HUES48 (cell line): ENCODE measurements at regions not wholly inside any gene's neighbourhood (a gene's known extent, or its start where the extent isn't known, plus 50 kb on each side); places are given as distances from the start of the nearest gene placed in this dataset.

Experiments
- H3K27ac ChIP-seq: one replicate; pipeline ENCODE4 v1.7.0; 2013; ENCODE audit warnings: low read depth, low read length, inconsistent platforms
- H3K27me3 ChIP-seq: 2 replicates; pipeline ENCODE4 v1.6.1; 2013; ENCODE audit warnings: mild to moderate bottlenecking, low read length; ENCODE audit not compliant: control insufficient read depth, insufficient read depth
- H3K36me3 ChIP-seq: 2 replicates; pipeline ENCODE4 v1.6.1; 2013; ENCODE audit warnings: low read length; ENCODE audit not compliant: control insufficient read depth, insufficient read depth
- H3K4me1 ChIP-seq: 2 replicates; pipeline ENCODE4 v1.6.1; 2013; ENCODE audit warnings: mild to moderate bottlenecking, low read length; ENCODE audit not compliant: control insufficient read depth, insufficient read depth
- H3K4me3 ChIP-seq: 2 replicates; pipeline ENCODE4 v1.5.1; 2013; ENCODE audit warnings: mild to moderate bottlenecking, low read depth, low read length
- H3K9ac ChIP-seq: 2 replicates; pipeline ENCODE4 v1.6.1; 2013; ENCODE audit warnings: mild to moderate bottlenecking, low read depth, low read length, moderate library complexity
- H3K9me3 ChIP-seq: 2 replicates; pipeline ENCODE4 v1.6.1; 2013; ENCODE audit warnings: low read length; ENCODE audit not compliant: control insufficient read depth, insufficient read depth

- Histone ChIP-seq H3K4me1 (no peaks in the 10 kb centered on the region), H3K4me3 (no peak overlapping the region), H3K9me3 (no peaks in the 10 kb centered on the region; the same call in 1 of the 2 replicates), H3K27ac (no peak overlapping the region), H3K9ac (no peak overlapping the region), H3K36me3 (no peaks in the 10 kb centered on the region), H3K27me3 (no peaks in the 10 kb centered on the region)
Observed at GRCh38 chr6:140874066-140874465, 1258.7 kb upstream of the GJE1 start.

DNA sequence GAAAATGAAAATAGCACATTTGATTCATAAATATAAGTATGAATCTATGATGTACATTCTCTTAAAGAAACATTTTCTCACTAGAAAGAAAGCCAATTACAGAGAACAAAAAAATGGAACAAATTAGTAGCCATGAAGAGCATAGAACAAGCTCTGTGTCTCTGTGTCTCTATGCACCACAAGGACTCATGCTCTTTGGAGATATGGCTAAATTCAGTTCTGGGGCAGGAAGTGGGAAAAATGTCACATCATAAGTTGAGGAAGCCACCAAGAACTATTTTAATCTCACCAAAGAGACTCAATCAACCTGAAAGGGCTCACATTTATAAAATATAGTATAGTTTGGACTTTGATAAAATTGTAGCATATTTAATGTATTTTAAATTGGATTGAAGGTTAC lies 1259.8 kb upstream of the GJE1 start:
- no peaks in the 10 kb centered on the region; the same call in 1 of the 2 replicates for H3K9me3 ChIP-seq
- no peaks in the 10 kb centered on the region for H3K4me1 ChIP-seq
- no peaks in the 10 kb centered on the region for H3K27me3 ChIP-seq
- no peak overlapping the region for H3K27ac ChIP-seq
- H3K4me3 ChIP-seq = no peak overlapping the region
- H3K9ac ChIP-seq = no peak overlapping the region
- H3K36me3 ChIP-seq = no peaks in the 10 kb centered on the region

DNA sequence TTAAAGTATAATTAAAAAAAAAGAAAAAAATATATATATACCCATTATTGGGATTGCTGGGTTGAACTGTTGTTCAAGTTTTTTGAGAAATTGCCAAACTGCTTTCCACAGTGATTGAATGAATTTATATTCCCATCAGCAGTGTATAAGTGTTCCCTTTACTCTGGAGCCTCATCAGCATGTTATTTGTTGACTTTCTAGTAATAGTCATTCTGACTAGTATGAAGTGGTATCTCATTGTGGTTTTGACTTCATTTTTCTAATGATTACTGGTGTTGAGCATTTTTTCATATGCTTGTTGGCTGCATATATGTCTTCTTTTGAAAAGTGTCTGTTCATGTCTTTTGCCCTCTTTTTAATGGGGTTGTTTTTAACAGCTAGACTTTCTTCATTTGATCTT lies 1260.8 kb upstream of the GJE1 start:
- H3K27ac ChIP-seq = no peak overlapping the region
- H3K4me1 ChIP-seq = no peaks in the 10 kb centered on the region
- no peak overlapping the region for H3K9ac ChIP-seq
- no peak overlapping the region for H3K4me3 ChIP-seq
- no peaks in the 10 kb centered on the region; the same call in 1 of the 2 replicates for H3K9me3 ChIP-seq
- H3K36me3 ChIP-seq = no peaks in the 10 kb centered on the region
- H3K27me3 ChIP-seq = no peaks in the 10 kb centered on the region

- H3K36me3 ChIP-seq = no peaks in the 10 kb centered on the region
- H3K9me3 ChIP-seq = no peaks in the 10 kb centered on the region
- no peaks in the 10 kb centered on the region for H3K4me1 ChIP-seq
- H3K27ac ChIP-seq = no peak overlapping the region
- no peak overlapping the region for H3K9ac ChIP-seq
- no peak overlapping the region for H3K4me3 ChIP-seq
- H3K27me3 ChIP-seq = no peaks in the 10 kb centered on the region
Observed at GRCh38 chr6:140867336-140867735, 1265.4 kb upstream of the GJE1 start.

DNA sequence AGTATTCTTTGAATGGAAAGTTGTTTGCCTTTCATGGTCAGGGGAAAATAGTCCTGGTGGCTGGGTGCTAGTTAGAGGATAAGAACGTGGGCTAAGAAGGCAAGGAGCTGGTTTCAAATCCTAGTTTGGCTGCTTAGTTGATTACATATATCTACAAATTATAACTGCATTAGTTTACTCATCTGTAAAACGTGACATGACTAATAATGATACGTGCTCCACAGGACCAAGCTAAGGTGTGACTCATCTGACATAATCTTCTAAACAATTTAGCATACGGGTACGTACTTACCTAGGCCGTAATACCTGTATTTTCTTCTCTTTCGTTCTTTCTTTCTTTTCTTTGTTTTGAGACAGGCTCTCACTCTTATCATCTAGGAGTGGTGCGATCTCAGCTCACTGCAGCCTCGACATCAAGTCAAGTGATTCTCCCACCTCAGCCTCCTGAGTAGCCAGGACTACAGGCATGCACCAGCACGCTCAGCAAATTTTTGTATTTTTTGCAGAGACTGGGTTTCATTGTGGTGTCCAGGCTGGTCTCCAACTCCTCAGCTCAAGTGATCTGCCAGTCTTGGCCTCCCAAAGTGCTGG lies 1274.2 kb upstream of the GJE1 start:
- no peaks in the 10 kb centered on the region for H3K9me3 ChIP-seq
- H3K4me3 ChIP-seq = no peak overlapping the region
- H3K27ac ChIP-seq = no peak overlapping the region
- H3K9ac ChIP-seq = no peak overlapping the region
- H3K4me1 ChIP-seq = no peaks in the 10 kb centered on the region
- no peaks in the 10 kb centered on the region for H3K36me3 ChIP-seq
- H3K27me3 ChIP-seq = no peaks in the 10 kb centered on the region

DNA sequence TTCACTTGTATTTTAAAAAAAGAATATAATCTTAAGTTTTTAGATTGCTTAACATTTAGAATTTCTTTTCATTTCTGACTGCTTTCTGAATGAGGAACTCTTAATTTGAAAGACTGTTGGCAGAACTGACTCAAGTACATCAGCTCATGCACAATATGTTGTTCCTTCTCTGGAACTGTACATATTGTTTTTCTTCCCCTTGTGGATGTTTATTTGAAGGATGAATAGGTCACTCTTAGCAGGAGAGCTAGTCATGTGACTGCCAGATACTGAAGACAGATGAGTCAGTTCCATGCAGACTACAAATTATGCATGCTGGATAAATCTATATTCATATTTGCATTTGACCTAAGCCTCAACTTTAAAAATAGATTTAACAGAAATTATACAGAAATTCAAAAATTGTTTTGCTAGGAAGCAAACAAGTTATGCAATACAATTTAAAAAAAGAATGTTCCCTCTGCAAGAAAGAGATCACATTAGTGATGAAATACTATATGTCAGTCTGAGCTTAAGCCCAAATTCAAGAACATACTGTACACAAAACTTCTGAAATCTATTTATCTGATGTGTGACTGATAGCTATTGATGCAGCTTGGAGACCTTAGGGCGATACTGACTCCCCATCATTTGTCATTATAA lies 1274.9 kb upstream of the GJE1 start:
- Histone ChIP-seq H3K4me1 (no peaks in the 10 kb centered on the region), H3K27ac (no peak overlapping the region), H3K4me3 (no peak overlapping the region), H3K27me3 (no peaks in the 10 kb centered on the region), H3K36me3 (no peaks in the 10 kb centered on the region), H3K9ac (no peak overlapping the region), H3K9me3 (no peaks in the 10 kb centered on the region)

DNA sequence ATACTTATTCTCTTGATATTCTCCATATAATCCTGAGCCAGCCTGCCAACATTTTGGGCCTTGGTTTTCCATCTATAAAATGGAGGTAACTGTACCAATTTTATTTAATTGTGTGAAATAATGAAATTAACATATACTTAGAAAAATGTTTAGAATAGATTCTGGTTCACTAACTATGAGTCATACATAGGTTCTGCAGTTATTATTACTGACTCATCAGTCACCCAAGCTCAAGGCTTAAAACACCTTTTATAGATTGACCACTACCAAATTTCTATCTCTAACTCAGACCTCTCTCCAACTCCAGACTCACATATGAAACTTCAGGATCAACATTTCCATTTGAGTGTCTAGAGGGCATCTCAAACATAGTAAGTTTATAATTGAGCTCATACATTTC lies 1277.2 kb upstream of the GJE1 start:
- no peak overlapping the region for H3K27ac ChIP-seq
- H3K9me3 ChIP-seq = no peaks in the 10 kb centered on the region
- no peaks in the 10 kb centered on the region for H3K27me3 ChIP-seq
- H3K36me3 ChIP-seq = no peaks in the 10 kb centered on the region
- no peak overlapping the region for H3K9ac ChIP-seq
- no peak overlapping the region for H3K4me3 ChIP-seq
- no peaks in the 10 kb centered on the region for H3K4me1 ChIP-seq

DNA sequence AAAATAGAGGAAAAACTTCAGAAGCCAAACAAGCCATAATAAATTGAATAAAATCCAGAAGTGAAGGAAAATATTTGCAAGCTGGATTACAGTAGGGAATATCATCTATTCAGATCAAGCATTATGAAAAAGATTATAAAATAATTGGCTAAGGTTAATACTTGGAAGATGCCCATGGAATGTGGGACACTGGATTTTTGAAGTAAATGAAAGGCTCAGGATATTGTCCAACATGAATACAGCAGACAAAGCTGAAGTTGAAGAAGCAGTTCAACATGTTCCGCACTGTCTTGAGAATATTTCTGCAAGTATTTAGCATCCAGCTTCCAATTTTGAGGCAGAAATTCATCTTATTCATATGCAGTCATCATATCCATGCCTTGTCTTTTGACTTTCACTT lies 1278.4 kb upstream of the GJE1 start:
- Histone ChIP-seq H3K36me3 (no peaks in the 10 kb centered on the region), H3K27ac (no peak overlapping the region), H3K27me3 (no peaks in the 10 kb centered on the region), H3K9ac (no peak overlapping the region), H3K4me1 (no peaks in the 10 kb centered on the region), H3K4me3 (no peak overlapping the region), H3K9me3 (no peaks in the 10 kb centered on the region)

DNA sequence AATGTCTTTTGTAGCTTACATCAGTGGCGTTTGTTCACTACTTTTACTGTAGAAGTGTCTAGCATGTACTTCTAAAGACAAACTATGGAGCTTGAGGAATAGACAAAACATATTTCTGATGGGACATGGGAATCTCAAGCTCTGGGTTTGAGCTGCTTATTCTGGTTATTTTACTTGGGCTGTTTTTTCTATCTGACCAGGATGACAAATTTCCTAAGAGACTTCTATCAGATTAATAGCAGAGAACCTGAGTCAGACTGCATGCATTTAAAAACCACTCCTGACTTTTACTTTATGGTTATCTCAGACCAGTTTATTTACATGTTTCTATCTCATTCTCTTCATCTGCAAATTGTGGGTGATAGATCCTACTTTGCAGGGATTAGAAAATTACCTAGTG lies 1282.3 kb upstream of the GJE1 start:
- no peaks in the 10 kb centered on the region for H3K27me3 ChIP-seq
- no peak overlapping the region for H3K4me3 ChIP-seq
- H3K4me1 ChIP-seq = no peaks in the 10 kb centered on the region
- H3K36me3 ChIP-seq = no peaks in the 10 kb centered on the region
- no peaks in the 10 kb centered on the region for H3K9me3 ChIP-seq
- H3K9ac ChIP-seq = no peak overlapping the region
- H3K27ac ChIP-seq = no peak overlapping the region

- Histone ChIP-seq H3K4me3 (no peak overlapping the region), H3K9ac (no peak overlapping the region), H3K4me1 (no peaks in the 10 kb centered on the region), H3K36me3 (no peaks in the 10 kb centered on the region), H3K9me3 (no peaks in the 10 kb centered on the region), H3K27ac (no peak overlapping the region), H3K27me3 (no peaks in the 10 kb centered on the region)
Observed at GRCh38 chr6:140849456-140849855, 1283.3 kb upstream of the GJE1 start.

DNA sequence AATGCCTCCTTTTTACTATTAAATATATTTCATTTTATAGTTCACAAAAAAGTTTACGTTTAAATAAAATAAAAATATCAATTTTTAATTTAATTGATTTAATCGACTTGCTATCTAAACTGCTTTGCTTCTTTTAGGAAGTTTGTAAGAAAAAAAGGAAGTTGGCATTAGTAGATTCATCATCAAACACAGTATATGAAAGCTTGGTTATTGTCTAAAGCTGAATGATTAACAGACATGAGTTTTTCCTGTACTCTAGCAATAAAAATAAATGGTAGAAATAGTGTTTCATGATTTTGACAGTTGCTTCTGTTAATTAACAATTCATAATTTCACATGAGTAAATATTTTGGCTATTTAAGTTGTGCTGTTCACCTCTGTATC lies 1285.5 kb upstream of the GJE1 start:
- H3K9ac ChIP-seq = no peak overlapping the region
- no peaks in the 10 kb centered on the region for H3K4me1 ChIP-seq
- no peaks in the 10 kb centered on the region for H3K36me3 ChIP-seq
- H3K4me3 ChIP-seq = no peak overlapping the region
- no peaks in the 10 kb centered on the region for H3K27me3 ChIP-seq
- no peak overlapping the region for H3K27ac ChIP-seq
- no peaks in the 10 kb centered on the region for H3K9me3 ChIP-seq
